Lung (tissue), 11 donors: ENCODE measurements at regions not wholly inside any gene's neighbourhood (a gene's known extent, or its start where the extent isn't known, plus 50 kb on each side); places are given as distances from the start of the nearest gene placed in this dataset.

Experiments
- ATAC-seq: fragments of 200-7000 bp; cut with Tn5 transposase; one replicate; pipeline ENCODE4 v1.9.1; 2020; ENCODE audit warnings: moderate number of reproducible peaks; ENCODE audit not compliant: insufficient read depth, low FRiP score
- DNase-seq, 3 donors: peaks; one replicate each; pipeline ENCODE4 v3.0.0-alpha.2; 2013 to 2017
- H3K27ac ChIP-seq, 2 donors: one replicate each; pipeline ENCODE4 v1.5.1; 2013; ENCODE audit warnings: mild to moderate bottlenecking in 2 of 2, moderate library complexity in 2 of 2, control low read depth in 1 of 2, inconsistent platforms in 1 of 2, low read depth in 1 of 2, low read length in 1 of 2
- H3K27me3 ChIP-seq, 3 donors: one replicate each; pipeline ENCODE4 v1.5.1; 2013; ENCODE audit warnings: low read length in 2 of 3; ENCODE audit not compliant: control insufficient read depth in 3 of 3, insufficient read depth in 3 of 3
- H3K36me3 ChIP-seq, 4 donors: one replicate each; pipeline ENCODE4 v1.5.1; 2013; ENCODE audit warnings: low read length in 4 of 4, mild to moderate bottlenecking in 1 of 4, moderate library complexity in 1 of 4; ENCODE audit not compliant: control insufficient read depth in 4 of 4, insufficient read depth in 4 of 4
- H3K4me1 ChIP-seq, 5 donors: one replicate each; pipeline ENCODE4 v1.5.1; 2013; ENCODE audit warnings: low read length in 5 of 5, mild to moderate bottlenecking in 2 of 5, moderate library complexity in 1 of 5; ENCODE audit not compliant: control insufficient read depth in 5 of 5, insufficient read depth in 5 of 5
- H3K4me3 ChIP-seq: one replicate; pipeline ENCODE4 v1.5.1; 2013; ENCODE audit warnings: mild to moderate bottlenecking, control low read depth, moderate library complexity
- H3K9ac ChIP-seq, 2 donors: one replicate each; pipeline ENCODE4 v1.5.1; 2013; ENCODE audit warnings: low read length in 2 of 2, control low read depth in 1 of 2; ENCODE audit not compliant: insufficient read depth in 1 of 2
- H3K9me3 ChIP-seq, 4 donors: one replicate each; pipeline ENCODE4 v1.5.1; 2013; ENCODE audit warnings: low read length in 3 of 4, mild to moderate bottlenecking in 1 of 4, moderate library complexity in 1 of 4; ENCODE audit not compliant: control insufficient read depth in 4 of 4, insufficient read depth in 3 of 4
- CTCF ChIP-seq: IDR thresholded peaks from 2 replicates; pipeline ENCODE4 v1.5.1; 2012; ENCODE audit warnings: mild to moderate bottlenecking; ENCODE audit errors: control extremely low read depth, extremely low read depth
- WGBS, 2 donors: extraction: QIAGEN DNeasy Blood & Tissue Kit; methylation state at CpG; one replicate each; pipeline ENCODE4 v1.1.7; 2013; 5-methylcytosine and 5-hydroxymethylcytosine counted together
- donor health status: control.
- donor health status: control.
- donor health status: Bipolar disorder and iron deficiency.
- donor health status: healthy.
- donor health status: DM: yes; HTN: yes; CAD: no.

GRCh38 chr16:26524846-26525245 is 541.9 kb upstream of the C16orf82 start:
- ATAC-seq, result no peak
- Histone ChIP-seq H3K4me1 (no peaks in the 10 kb centered on the region), H3K4me3 (no peak overlapping the region), H3K9me3 (no peaks in the 10 kb centered on the region), H3K9ac (no peak overlapping the region), H3K36me3 (no peaks in the 10 kb centered on the region), H3K27me3 (no peaks in the 10 kb centered on the region), H3K27ac (no peak overlapping the region)
- no peak for DNase-seq
- 80 to 82% methylated on average over 3 of the region's 3 CpGs for WGBS, 2 donors
- TF ChIP-seq CTCF, result no peak

GRCh38 chr16:26525856-26526255 is 540.9 kb upstream of the C16orf82 start:
- H3K9ac ChIP-seq, result no peak overlapping the region
- no peaks in the 10 kb centered on the region for H3K27me3 ChIP-seq
- H3K27ac ChIP-seq, result no peak overlapping the region
- ATAC-seq (no peak), DNase-seq (no peak)
- H3K36me3 ChIP-seq, result no peaks in the 10 kb centered on the region
- H3K4me3 ChIP-seq, result no peak overlapping the region
- H3K4me1 ChIP-seq, result no peaks in the 10 kb centered on the region
- H3K9me3 ChIP-seq, result no peaks in the 10 kb centered on the region
- TF ChIP-seq CTCF, result no peak

GRCh38 chr16:26526633-26527032 is 540.1 kb upstream of the C16orf82 start:
- WGBS, 2 donors, result 48 to 76% methylated on average over 1 of the region's 1 CpG
- H3K9ac ChIP-seq, result no peak overlapping the region
- H3K4me1 ChIP-seq, result no peaks in the 10 kb centered on the region
- H3K4me3 ChIP-seq, result no peak overlapping the region
- ATAC-seq (no peak), DNase-seq (no peak)
- no peaks in the 10 kb centered on the region for H3K9me3 ChIP-seq
- H3K27ac ChIP-seq, result no peak overlapping the region
- H3K27me3 ChIP-seq, result no peaks in the 10 kb centered on the region
- TF ChIP-seq CTCF, result no peak
- H3K36me3 ChIP-seq, result no peaks in the 10 kb centered on the region

GRCh38 chr16:26530584-26531289 is 536.0 kb upstream of the C16orf82 start:
- Histone ChIP-seq H3K4me3 (no peak overlapping the region), H3K9me3 (no peaks in the 10 kb centered on the region), H3K27me3 (no peaks in the 10 kb centered on the region), H3K4me1 (no peaks in the 10 kb centered on the region), H3K27ac (no peak overlapping the region), H3K9ac (no peak overlapping the region), H3K36me3 (no peaks in the 10 kb centered on the region)
- ATAC-seq, result no peak
- no peak for TF ChIP-seq CTCF
- no peak for DNase-seq
- WGBS, 2 donors, result 64 to 71% methylated on average over 6 of the region's 6 CpGs
